22Rv1 (cell line): ENCODE measurements at regions not wholly inside any gene's neighbourhood (a gene's known extent, or its start where the extent isn't known, plus 50 kb on each side); places are given as distances from the start of the nearest gene placed in this dataset.

Experiments used
- H3K27ac ChIP-seq: fragments of 450-650 bp; 2 replicates; pipeline ENCODE4 v1.5.1; 2017
- ZFX ChIP-seq: fragments of 450-650 bp; IDR thresholded peaks from 2 replicates; pipeline ENCODE4 v1.6.1; 2017; ENCODE audit warnings: antibody characterized with exemption, borderline replicate concordance
- TF ChIP-seq, protein P1 (sequence below): fragments of 450-650 bp; IDR thresholded peaks from 2 replicates; pipeline ENCODE4 v1.5.1; 2017; ENCODE audit warnings: mild to moderate bottlenecking

- no peak overlapping the region for H3K27ac ChIP-seq
- TF ChIP-seq, protein P1, sequence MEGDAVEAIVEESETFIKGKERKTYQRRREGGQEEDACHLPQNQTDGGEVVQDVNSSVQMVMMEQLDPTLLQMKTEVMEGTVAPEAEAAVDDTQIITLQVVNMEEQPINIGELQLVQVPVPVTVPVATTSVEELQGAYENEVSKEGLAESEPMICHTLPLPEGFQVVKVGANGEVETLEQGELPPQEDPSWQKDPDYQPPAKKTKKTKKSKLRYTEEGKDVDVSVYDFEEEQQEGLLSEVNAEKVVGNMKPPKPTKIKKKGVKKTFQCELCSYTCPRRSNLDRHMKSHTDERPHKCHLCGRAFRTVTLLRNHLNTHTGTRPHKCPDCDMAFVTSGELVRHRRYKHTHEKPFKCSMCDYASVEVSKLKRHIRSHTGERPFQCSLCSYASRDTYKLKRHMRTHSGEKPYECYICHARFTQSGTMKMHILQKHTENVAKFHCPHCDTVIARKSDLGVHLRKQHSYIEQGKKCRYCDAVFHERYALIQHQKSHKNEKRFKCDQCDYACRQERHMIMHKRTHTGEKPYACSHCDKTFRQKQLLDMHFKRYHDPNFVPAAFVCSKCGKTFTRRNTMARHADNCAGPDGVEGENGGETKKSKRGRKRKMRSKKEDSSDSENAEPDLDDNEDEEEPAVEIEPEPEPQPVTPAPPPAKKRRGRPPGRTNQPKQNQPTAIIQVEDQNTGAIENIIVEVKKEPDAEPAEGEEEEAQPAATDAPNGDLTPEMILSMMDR = no peak
- no peak for TF ChIP-seq ZFX
These were observed 102.5 kb upstream of the MME start for GRCh38 chr3:154977666-154978065.

DNA sequence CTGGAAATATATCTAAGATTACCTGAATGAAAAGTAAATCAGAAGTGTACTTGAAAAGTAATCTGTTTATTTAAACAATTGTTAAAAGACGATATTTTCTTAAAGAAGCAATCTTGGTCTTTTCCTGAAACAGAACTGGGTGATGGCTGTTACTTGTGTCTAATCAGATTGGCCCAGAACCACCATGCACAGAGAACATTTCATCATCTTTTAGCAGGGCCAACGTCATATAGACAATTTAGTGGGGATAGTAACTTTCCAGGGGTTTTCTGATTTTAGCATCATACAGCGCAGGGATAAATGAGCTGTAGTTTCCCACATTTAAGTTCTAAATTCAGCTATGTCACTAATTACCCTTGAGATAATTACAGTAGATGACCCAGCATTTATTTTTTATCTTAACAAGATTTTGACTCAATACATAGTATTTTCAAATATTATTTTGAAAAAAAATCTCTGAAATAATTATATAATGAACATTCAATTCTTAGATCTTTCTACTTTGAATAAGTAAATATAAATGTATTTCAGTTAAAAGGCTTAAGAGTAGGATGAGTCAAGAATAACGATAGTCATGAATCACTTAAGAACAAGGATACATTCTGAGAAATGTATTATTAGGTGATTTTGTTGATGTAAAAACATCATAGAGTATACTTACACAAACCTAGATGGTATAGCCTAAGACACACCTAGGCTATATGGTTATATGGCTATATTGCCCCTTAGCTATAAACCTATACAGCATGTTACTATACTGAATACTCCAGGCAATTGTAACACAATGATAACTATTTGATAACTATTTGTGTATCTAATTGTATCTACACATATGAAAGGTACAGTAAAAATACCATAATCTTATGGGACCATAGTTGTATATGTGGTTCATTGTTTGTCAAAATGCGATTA, 103.8 kb upstream of the MME start:
- TF ChIP-seq, protein P1 = no peak
- H3K27ac ChIP-seq = no peak overlapping the region

DNA sequence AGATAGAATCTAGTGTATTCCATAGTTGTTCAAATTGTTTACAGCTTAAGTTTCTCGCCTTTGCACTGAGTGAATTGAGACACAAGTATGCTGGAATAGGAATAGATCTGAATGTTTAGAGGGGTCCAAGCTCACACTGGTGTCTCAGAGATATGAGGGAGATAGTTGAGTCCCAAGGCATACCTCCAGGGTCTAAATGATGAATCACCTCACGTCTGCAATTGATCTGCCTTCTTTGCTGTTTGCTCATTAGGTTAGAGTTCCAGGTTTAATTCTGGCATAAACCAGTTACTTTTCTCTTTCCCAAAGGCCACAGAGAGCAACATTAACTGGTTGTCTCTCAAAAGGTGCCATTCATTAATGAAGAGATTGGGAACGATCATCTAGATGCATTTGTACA, 106.3 kb upstream of the MME start:
- H3K27ac ChIP-seq = no peak overlapping the region
- TF ChIP-seq, protein P1 = no peak

DNA sequence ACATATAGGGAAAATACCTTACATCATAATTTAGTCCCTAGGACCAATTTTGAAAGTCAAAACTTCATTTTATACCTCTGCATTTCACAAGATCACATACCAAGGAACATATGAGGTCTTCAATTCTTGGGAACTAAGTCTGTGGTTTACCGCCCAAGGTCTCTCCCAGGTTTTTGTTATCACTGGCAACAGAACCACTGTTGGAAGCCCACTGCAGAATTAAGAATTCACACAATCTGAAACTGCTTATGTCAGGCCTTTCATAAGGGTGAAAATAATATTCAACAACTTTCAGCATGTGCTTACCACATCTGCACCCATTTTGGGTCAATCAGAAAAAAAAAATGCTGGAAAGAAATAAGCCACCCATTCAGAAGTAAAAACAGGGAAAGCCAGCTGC, 107.2 kb upstream of the MME start:
- H3K27ac ChIP-seq = no peak overlapping the region
- no peak for TF ChIP-seq ZFX
- TF ChIP-seq, protein P1 = no peak

GRCh38 chr3:154971771-154972326, 108.3 kb upstream of the MME start:
- H3K27ac ChIP-seq = no peak overlapping the region
- TF ChIP-seq ZFX = no peak
- TF ChIP-seq, protein P1 = no peak

DNA sequence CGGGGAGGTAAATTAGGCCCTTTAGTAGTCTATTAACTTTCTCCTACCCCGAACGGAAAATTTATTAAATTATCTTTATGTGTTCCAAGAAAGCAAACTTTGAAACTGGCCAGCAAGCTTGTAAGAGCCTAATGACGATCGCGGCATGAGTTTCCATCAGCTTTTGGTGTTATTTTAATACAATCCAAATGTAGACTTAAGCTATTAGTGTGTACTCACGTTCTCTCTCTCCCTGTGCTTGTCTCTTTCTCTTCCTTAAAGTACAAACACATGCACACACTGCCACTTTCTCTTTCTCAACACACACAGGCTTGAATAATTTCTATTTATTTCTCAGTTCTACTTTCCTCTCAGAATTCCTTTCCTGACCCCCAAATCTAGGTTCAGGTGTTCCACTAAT, 108.8 kb upstream of the MME start:
- no peak for TF ChIP-seq ZFX
- TF ChIP-seq, protein P1 = no peak
- H3K27ac ChIP-seq = no peak overlapping the region

GRCh38 chr3:154970797-154971196, 109.3 kb upstream of the MME start:
- no peak overlapping the region for H3K27ac ChIP-seq
- TF ChIP-seq, protein P1 = no peak
- no peak for TF ChIP-seq ZFX
